Mesenchymal stem cell (in vitro differentiated cells and primary cell): ENCODE measurements at regions not wholly inside any gene's neighbourhood (a gene's known extent, or its start where the extent isn't known, plus 50 kb on each side); places are given as distances from the start of the nearest gene placed in this dataset.
A peak's percentile ranks its signal among the peaks of the same experiment; 100 is the strongest.

Experiments
- DNase-seq: peaks from one replicate; pipeline ENCODE4 v3.0.0-alpha.2; 2013
- H2AFZ ChIP-seq: one replicate; pipeline ENCODE4 v1.6.1; 2013; ENCODE audit warnings: low read depth, mild to moderate bottlenecking, control low read depth, inconsistent platforms, low read length, moderate library complexity
- H2AK5ac ChIP-seq: 2 replicates; pipeline ENCODE4 v1.6.1; 2013; ENCODE audit warnings: low read length, moderate library complexity, mild to moderate bottlenecking, inconsistent platforms; ENCODE audit not compliant: severe bottlenecking
- H2BK120ac ChIP-seq: one replicate; pipeline ENCODE4 v1.6.1; 2013; ENCODE audit warnings: low read depth, mild to moderate bottlenecking, inconsistent platforms, low read length, moderate library complexity
- H2BK12ac ChIP-seq, 2 experiments: one replicate each; pipeline ENCODE4 v1.6.1; 2013; ENCODE audit warnings: inconsistent platforms in 2 of 2, low read length in 2 of 2, mild to moderate bottlenecking in 2 of 2, moderate library complexity in 2 of 2, control low read depth in 1 of 2
- H2BK15ac ChIP-seq: one replicate; pipeline ENCODE4 v1.6.1; 2013; ENCODE audit warnings: mild to moderate bottlenecking, low read depth, inconsistent platforms; ENCODE audit not compliant: poor library complexity, severe bottlenecking
- H2BK5ac ChIP-seq: 2 replicates; pipeline ENCODE4 v1.6.1; 2013; ENCODE audit warnings: low read depth, mild to moderate bottlenecking, low read length, control low read depth, inconsistent platforms; ENCODE audit not compliant: poor library complexity, severe bottlenecking
- H3K14ac ChIP-seq, 2 experiments: one replicate each; pipeline ENCODE4 v1.6.1; 2013; ENCODE audit warnings: inconsistent platforms in 2 of 2, low read length in 2 of 2, control low read depth in 1 of 2, mild to moderate bottlenecking in 1 of 2, moderate library complexity in 1 of 2
- H3K18ac ChIP-seq, 2 experiments: one replicate each; pipeline ENCODE4 v1.6.1; 2013; ENCODE audit warnings: inconsistent platforms in 2 of 2, low read length in 2 of 2, control low read depth in 1 of 2, low read depth in 1 of 2, mild to moderate bottlenecking in 1 of 2
- H3K23ac ChIP-seq, 2 experiments: one replicate each; pipeline ENCODE4 v1.6.1; 2013; ENCODE audit warnings: inconsistent platforms in 2 of 2, low read length in 2 of 2, mild to moderate bottlenecking in 2 of 2, moderate library complexity in 2 of 2, control low read depth in 1 of 2
- H3K27ac ChIP-seq: 2 replicates; pipeline ENCODE4 v1.5.1; 2013; ENCODE audit warnings: mild to moderate bottlenecking, moderate library complexity, low read length, control low read depth, inconsistent platforms; ENCODE audit not compliant: poor library complexity, severe bottlenecking
- H3K27me3 ChIP-seq, 2 experiments: 2 replicates each; pipeline versions ENCODE4 v1.6.1 to v1.7.0; 2013; ENCODE audit warnings: low read length in 2 of 2, mild to moderate bottlenecking in 2 of 2, moderate library complexity in 2 of 2, control low read depth in 1 of 2, inconsistent platforms in 1 of 2; ENCODE audit not compliant: control insufficient read depth in 1 of 2, insufficient read depth in 1 of 2
- H3K36me3 ChIP-seq, 2 experiments: 2 replicates each; pipeline versions ENCODE4 v1.6.1 to v1.7.0; 2013; ENCODE audit warnings: low read length in 2 of 2, control low read depth in 1 of 2, inconsistent platforms in 1 of 2, low read depth in 1 of 2, mild to moderate bottlenecking in 1 of 2; ENCODE audit not compliant: insufficient read depth in 2 of 2, control insufficient read depth in 1 of 2
- H3K4ac ChIP-seq, 2 experiments: one replicate each; pipeline ENCODE4 v1.6.1; 2013; ENCODE audit warnings: inconsistent platforms in 2 of 2, low read length in 2 of 2, mild to moderate bottlenecking in 2 of 2, moderate library complexity in 2 of 2, control low read depth in 1 of 2, low read depth in 1 of 2
- H3K4me1 ChIP-seq: 2 replicates; pipeline ENCODE4 v1.6.1; 2013; ENCODE audit warnings: low read depth, low read length, control low read depth; ENCODE audit not compliant: control insufficient read depth, insufficient read depth
- H3K4me2 ChIP-seq: 2 replicates; pipeline ENCODE4 v1.6.1; 2013; ENCODE audit warnings: low read length, mild to moderate bottlenecking, inconsistent platforms; ENCODE audit not compliant: poor library complexity, severe bottlenecking
- H3K4me3 ChIP-seq, 2 experiments: 2 replicates each; pipeline versions ENCODE4 v1.5.1 to v1.7.0; 2013; ENCODE audit warnings: low read length in 2 of 2, mild to moderate bottlenecking in 2 of 2, control low read depth in 1 of 2, low read depth in 1 of 2; ENCODE audit not compliant: insufficient read depth in 1 of 2
- H3K79me1 ChIP-seq: replicated peaks from 2 replicates; pipeline ENCODE4 v1.6.1; 2013; ENCODE audit warnings: mild to moderate bottlenecking, control low read depth, low read length, inconsistent platforms; ENCODE audit not compliant: poor library complexity, severe bottlenecking
- H3K9ac ChIP-seq: 2 replicates; pipeline ENCODE4 v1.7.0; 2013; ENCODE audit warnings: mild to moderate bottlenecking, low read length, moderate library complexity
- H3K9me3 ChIP-seq: 2 replicates; pipeline ENCODE4 v1.7.0; 2013; ENCODE audit warnings: mild to moderate bottlenecking, low read length; ENCODE audit not compliant: control insufficient read depth
- H4K8ac ChIP-seq: one replicate; pipeline ENCODE4 v1.6.1; 2013; ENCODE audit warnings: inconsistent platforms, mild to moderate bottlenecking, low read length, moderate library complexity
- H4K91ac ChIP-seq: one replicate; pipeline ENCODE4 v1.6.1; 2013; ENCODE audit warnings: mild to moderate bottlenecking, low read length, inconsistent platforms
- WGBS: methylation state at CpG from one replicate; pipeline ENCODE4 v1.1.7; 2013; ENCODE audit warnings: mixed read lengths; 5-methylcytosine and 5-hydroxymethylcytosine counted together

DNA sequence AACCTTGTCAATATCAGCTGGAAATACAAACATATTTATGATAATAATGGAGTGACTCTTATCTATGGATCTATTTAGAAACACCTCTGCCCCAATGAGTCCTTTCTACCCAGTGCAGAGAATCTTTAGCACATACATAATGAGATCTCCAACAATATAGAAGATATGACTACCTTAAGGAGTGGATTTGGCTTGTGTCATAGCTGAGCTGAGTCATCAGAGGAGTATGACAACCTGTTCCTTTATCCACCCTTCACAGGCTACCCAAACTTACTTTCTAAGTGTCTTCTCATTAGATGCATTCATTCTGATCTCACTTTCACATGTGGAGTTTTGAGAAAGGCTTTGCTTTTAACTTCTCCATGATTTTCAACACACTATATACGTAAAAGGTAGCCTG is 1218.9 kb downstream of the DSC3 start:
- H3K4ac ChIP-seq, result no peak overlapping the region
- H3K23ac ChIP-seq, result no peak overlapping the region
- no peak overlapping the region for H3K4me3 ChIP-seq
- H2BK12ac ChIP-seq, result no peak overlapping the region
- no peak overlapping the region for H2BK15ac ChIP-seq
- H4K91ac ChIP-seq, result no peak overlapping the region
- peaks cover 3% of the 10 kb centered on the region for H3K9me3 ChIP-seq
- no CpG with 5 or more reads among the region's 1 CpG for WGBS
- DNase-seq, result no peak
- no peak overlapping the region for H3K18ac ChIP-seq
- H2BK120ac ChIP-seq, result no peak overlapping the region
- no peaks in the 10 kb centered on the region for H3K36me3 ChIP-seq
- H3K27ac ChIP-seq, result no peak overlapping the region
- no peaks in the 10 kb centered on the region for H3K4me1 ChIP-seq
- no peaks in the 10 kb centered on the region for H3K27me3 ChIP-seq
- no peaks in the 10 kb centered on the region for H3K79me1 ChIP-seq
- no peak overlapping the region for H3K9ac ChIP-seq
- no peak overlapping the region for H2AK5ac ChIP-seq
- no peak overlapping the region for H3K4me2 ChIP-seq
- no peak overlapping the region for H4K8ac ChIP-seq
- no peak overlapping the region for H3K14ac ChIP-seq
- no peak overlapping the region for H2BK5ac ChIP-seq
- H2AFZ ChIP-seq, result no peak overlapping the region

GRCh38 chr18:29821544-29821943 is 1221.0 kb downstream of the DSC3 start:
- Histone ChIP-seq H3K9me3 (peaks cover 3% of the 10 kb centered on the region), H2AK5ac (no peak overlapping the region), H2BK5ac (no peak overlapping the region), H3K9ac (no peak overlapping the region), H3K18ac (no peak overlapping the region), H2BK120ac (no peak overlapping the region), H3K36me3 (no peaks in the 10 kb centered on the region), H3K23ac (no peak overlapping the region), H4K91ac (no peak overlapping the region), H3K79me1 (no peaks in the 10 kb centered on the region), H3K14ac (no peak overlapping the region), H3K4me1 (no peaks in the 10 kb centered on the region), H3K27ac (no peak overlapping the region), H2BK12ac (no peak overlapping the region), H4K8ac (no peak overlapping the region), H3K4ac (no peak overlapping the region), H3K4me2 (no peak overlapping the region), H3K27me3 (no peaks in the 10 kb centered on the region), H3K4me3 (no peak overlapping the region), H2BK15ac (no peak overlapping the region), H2AFZ (no peak overlapping the region)
- WGBS, result no CpG with 5 or more reads among the region's 1 CpG
- DNase-seq, result no peak

DNA sequence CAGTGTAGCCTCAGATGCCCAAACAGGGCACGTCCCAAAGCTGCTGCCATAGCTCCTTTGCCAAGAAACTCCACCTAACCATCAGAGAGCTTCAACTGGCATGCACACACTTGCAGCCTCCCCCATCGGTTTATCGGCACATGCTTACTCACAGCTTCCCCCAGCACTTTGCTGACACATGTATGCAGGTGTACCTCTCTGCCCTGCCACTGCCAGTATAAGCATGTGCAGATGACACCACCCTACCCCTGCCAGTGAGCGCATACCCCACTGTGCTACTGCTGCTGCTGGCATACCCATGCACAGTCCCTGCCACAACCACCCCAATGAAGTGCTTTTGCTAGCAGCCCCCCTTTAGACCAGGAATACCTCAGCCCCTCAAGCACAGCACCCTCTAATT is 1231.0 kb downstream of the DSC3 start:
- no peak for DNase-seq
- Histone ChIP-seq H3K36me3 (no peaks in the 10 kb centered on the region), H3K27ac (no peak overlapping the region), H3K27me3 (no peaks in the 10 kb centered on the region), H2BK120ac (no peak overlapping the region), H3K79me1 (no peaks in the 10 kb centered on the region), H3K9ac (no peak overlapping the region), H3K4me3 (no peak overlapping the region), H3K9me3 (peaks cover 15% of the 10 kb centered on the region), H3K4ac (no peak overlapping the region), H2AFZ (no peak overlapping the region), H2AK5ac (no peak overlapping the region), H4K8ac (no peak overlapping the region), H4K91ac (no peak overlapping the region), H3K14ac (peak overlapping the region in 1 of 2 experiments; percentile 41), H2BK15ac (no peak overlapping the region), H3K18ac (no peak overlapping the region), H3K4me2 (no peak overlapping the region), H3K4me1 (no peaks in the 10 kb centered on the region), H3K23ac (no peak overlapping the region), H2BK12ac (no peak overlapping the region), H2BK5ac (no peak overlapping the region)
- 96% methylated on average over 4 of the region's 4 CpGs for WGBS

DNA sequence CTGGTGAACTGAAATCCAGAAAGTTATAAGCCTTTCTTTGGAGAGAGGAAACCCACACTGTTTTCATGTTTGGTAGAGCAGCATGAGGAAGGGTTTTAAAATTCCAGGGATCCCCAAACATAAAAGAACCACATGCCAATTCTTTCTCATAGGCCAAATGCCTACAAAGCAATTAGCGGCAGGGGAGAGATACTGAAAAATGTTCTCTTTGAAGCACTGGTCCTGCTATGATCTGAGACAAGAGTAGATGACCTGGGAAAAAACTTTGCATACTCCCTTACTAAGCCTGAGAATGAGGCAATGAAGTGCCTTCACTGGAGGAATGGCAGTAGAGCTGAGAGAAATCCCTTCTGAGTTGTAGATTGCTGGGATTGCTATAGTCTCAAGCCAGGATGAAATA is 1261.7 kb downstream of the DSC3 start:
- Histone ChIP-seq H4K8ac (no peak overlapping the region), H3K27ac (no peak overlapping the region), H3K27me3 (no peaks in the 10 kb centered on the region), H2AFZ (no peak overlapping the region), H3K18ac (no peak overlapping the region), H3K23ac (no peak overlapping the region), H3K9me3 (no peaks in the 10 kb centered on the region), H4K91ac (no peak overlapping the region), H2BK15ac (no peak overlapping the region), H2BK12ac (no peak overlapping the region), H3K4ac (no peak overlapping the region), H2BK5ac (no peak overlapping the region), H3K14ac (no peak overlapping the region), H2AK5ac (no peak overlapping the region), H3K4me3 (no peak overlapping the region), H3K9ac (no peak overlapping the region), H3K4me1 (no peaks in the 10 kb centered on the region), H3K4me2 (no peak overlapping the region), H3K36me3 (no peaks in the 10 kb centered on the region), H3K79me1 (no peaks in the 10 kb centered on the region), H2BK120ac (no peak overlapping the region)
- no peak for DNase-seq
- 71% methylated on average over 1 of the region's 1 CpG for WGBS
